Lower leg skin (tissue), 3 donors: ENCODE measurements at regions not wholly inside any gene's neighbourhood (a gene's known extent, or its start where the extent isn't known, plus 50 kb on each side); places are given as distances from the start of the nearest gene placed in this dataset.

Source experiments
- POLR2A ChIP-seq, 2 donors: fragments of 450-650 bp; IDR thresholded peaks; one replicate each; pipeline ENCODE4 v1.6.1; 2016 to 2017; ENCODE audit warnings: antibody characterized with exemption in 2 of 2, mild to moderate bottlenecking in 1 of 2, moderate library complexity in 1 of 2
- TF ChIP-seq, protein P1 (sequence below), 3 donors: fragments of 450-650 bp; IDR thresholded peaks; one replicate each; pipeline ENCODE4 v1.5.1; 2016; ENCODE audit warnings: antibody characterized with exemption in 3 of 3, mild to moderate bottlenecking in 3 of 3, moderate library complexity in 2 of 3

DNA sequence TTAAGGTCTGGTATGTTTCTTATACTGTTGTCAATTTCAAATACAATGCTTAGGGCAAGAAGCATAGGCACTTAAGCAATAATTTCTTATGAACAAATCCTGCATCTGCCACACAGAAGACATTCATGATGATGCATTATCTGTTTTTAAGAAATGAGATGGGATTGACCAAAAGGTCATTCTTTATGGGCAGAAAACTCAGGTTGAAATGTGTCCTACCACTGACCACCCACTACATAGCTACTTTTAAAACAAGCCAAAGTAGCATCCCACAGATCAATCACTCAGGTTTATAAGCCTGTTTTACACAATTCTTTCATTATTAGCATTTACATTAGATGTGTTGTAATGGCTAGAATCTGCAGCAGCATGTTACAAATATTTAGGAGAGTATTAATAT, 617.8 kb downstream of the PCDH7 start:
- TF ChIP-seq POLR2A (IDR thresholded peaks at IDR 0.05), result no peak
- TF ChIP-seq, protein P1, sequence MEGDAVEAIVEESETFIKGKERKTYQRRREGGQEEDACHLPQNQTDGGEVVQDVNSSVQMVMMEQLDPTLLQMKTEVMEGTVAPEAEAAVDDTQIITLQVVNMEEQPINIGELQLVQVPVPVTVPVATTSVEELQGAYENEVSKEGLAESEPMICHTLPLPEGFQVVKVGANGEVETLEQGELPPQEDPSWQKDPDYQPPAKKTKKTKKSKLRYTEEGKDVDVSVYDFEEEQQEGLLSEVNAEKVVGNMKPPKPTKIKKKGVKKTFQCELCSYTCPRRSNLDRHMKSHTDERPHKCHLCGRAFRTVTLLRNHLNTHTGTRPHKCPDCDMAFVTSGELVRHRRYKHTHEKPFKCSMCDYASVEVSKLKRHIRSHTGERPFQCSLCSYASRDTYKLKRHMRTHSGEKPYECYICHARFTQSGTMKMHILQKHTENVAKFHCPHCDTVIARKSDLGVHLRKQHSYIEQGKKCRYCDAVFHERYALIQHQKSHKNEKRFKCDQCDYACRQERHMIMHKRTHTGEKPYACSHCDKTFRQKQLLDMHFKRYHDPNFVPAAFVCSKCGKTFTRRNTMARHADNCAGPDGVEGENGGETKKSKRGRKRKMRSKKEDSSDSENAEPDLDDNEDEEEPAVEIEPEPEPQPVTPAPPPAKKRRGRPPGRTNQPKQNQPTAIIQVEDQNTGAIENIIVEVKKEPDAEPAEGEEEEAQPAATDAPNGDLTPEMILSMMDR (IDR thresholded peaks at IDR 0.05), result no peak
